GM18508 (cell line): ENCODE measurements at regions not wholly inside any gene's neighbourhood (a gene's known extent, or its start where the extent isn't known, plus 50 kb on each side); places are given as distances from the start of the nearest gene placed in this dataset.
"Not testable (repeated sequence)": the region's sequence is repeated elsewhere in the genome, so short reads cannot be mapped to it uniquely, and the experiment has no call there.

ENCODE experiments used
- ATAC-seq: cut with Tn5 transposase; IDR thresholded peaks from one replicate; pipeline ENCODE4 v1.9.1; 2021; ENCODE audit warnings: moderate number of reproducible peaks; ENCODE audit not compliant: insufficient read depth, unreplicated experiment

DNA sequence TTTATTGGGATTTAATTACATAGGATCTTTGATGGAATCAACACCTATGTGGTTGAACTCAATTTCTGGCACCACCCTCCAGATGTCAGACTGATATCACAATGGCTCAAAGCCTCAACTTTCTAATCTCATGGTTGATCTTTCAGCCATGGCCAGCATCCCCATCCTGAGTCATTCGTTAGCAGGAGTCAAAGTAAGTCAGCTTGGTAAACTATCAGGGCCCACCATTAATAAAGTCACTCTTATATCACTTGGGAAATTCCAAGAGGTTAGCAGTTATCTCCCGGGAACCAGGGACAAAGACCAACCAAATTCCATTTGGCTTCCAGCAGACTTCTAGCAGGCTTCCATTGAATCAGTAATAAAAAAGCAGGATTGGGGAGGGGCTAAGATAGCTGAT, 50.7 kb upstream of the TNFSF4 start:
- no peak for ATAC-seq

DNA sequence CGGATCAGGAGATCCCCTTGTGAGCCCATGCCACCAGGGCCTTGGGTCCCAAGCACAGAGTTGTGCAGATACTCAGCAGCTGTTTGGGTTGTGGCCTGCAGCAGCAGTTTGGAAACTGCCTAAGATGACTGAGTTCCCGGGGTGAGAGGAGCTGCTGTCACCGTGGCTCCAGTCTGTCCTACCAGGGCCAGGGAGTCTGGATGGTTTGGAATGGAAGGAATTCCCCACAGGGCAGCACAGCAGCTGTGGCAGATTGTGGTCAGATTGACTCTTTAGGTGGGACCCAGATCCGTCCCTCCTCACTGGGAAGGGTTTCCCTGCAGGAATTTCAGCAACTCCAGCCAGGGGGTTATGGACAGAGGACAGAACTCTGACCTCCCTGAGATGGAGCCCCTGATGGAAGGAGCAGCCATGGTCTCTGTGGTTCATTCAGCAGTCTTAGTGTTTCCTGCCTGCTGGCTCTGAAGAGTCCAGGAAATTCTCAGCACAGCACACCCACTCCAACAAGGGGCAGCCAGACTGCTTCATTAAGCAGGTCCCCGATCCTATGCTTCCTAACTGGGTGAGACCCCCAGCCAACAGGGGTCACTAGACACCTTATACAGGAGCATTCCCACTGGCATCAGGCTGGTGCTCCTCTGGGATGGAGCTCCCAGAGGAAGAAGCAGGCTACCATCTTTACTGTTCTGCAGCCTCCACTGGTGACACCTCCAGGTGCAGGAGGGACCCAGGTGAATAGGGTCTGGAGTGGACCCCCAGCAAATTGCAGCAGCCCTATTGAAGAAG, 51.5 kb upstream of the TNFSF4 start:
- ATAC-seq: no peak

DNA sequence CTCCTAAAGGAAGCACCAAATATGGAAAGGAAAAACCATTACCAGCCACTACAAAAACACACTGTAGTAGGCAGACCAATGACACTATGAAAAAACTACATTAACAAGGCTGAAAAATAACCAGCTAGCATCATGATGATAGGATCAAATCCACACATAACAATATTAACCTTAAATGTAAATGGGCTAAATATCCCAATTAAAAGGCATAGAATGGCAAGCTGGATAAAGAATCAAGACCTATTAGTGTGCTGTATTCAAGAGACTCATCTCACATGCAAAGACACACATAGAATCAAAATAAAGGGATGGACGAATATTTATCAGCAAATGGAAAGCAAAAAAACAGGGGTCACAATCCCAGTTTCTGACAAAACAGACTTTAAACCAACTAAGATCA, 53.2 kb upstream of the TNFSF4 start:
- ATAC-seq: not testable (repeated sequence)

DNA sequence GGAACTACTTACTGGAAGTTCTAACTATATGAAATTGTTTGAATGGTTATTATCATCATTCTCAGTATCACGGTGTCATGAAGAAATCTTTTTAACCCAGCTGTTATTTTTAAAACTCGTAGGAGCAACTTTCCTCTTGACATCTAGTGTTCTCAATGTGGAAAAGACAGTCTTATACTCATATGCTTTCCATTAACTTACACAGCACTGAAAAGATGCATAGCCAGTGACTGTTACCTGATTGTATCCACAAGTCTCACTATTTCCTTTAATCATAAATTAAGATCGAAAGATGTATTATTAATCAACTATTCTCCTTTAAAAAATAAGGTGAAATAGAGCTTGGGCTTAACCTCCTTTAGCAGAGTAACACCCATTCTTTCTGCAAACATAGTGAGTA, 59.7 kb upstream of the TNFSF4 start:
- ATAC-seq: no peak

DNA sequence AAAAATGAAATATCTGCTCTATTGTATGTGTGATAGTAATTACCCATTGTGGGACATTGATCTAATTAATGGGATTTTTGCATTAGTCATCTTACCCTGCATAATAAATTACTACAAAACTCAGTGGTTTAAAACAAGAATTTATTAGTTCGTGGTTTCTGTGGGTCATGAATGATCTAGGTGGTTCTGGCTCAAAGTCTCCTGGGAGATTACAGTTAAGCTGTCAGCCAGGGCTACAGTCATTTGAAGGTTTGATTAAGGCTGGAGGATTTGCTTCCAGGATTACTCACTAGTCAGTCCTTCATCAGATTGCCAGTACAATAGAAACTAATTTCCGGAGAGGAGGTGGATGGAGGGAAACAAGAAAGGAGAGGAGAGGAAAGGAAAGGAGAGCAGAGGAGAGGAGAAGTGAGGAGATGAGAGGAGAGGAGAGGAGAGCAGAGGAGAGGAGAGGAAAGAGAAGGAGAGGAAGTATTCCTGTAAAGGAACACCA, 60.4 kb upstream of the TNFSF4 start:
- no peak for ATAC-seq

DNA sequence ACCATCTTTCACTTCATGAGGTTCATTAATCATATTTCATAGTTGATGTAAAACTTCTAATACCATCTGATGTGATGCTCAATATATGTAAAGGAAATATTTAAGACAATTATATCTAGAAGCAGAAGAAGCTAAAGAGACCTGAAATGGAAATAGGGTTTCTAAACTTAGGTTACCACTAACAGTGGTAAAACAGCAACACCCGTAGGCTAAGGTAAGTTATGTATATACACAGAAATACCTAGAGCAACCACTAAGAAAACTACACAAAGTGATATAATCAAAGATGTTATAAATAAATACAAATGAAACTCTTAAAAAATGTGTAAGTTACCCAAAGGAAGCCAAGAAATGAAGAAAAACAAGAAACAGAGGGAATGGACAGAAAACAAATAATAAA, 61.1 kb upstream of the TNFSF4 start:
- ATAC-seq: no peak

DNA sequence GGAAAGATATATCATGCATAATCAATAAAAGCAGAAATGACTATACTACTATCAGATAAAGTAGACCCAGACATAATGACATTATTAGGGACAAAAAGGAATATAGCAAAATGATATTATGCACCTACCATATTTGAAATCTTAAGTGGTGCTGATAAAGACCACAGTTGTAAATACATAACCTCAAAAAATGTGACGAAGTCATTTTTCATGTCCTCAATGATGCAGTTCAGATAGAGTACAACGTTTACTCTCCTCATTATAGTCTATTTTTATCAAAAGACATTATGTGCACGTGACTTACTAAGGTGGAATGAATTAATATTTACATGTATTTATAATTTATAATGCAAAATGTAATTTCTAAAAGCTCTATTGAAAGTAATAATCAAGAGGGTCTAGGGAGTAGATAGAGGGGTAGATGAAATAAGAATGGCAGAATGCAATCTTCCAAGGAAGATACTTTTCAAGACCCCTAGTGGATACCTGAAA, 61.7 kb upstream of the TNFSF4 start:
- no peak for ATAC-seq

DNA sequence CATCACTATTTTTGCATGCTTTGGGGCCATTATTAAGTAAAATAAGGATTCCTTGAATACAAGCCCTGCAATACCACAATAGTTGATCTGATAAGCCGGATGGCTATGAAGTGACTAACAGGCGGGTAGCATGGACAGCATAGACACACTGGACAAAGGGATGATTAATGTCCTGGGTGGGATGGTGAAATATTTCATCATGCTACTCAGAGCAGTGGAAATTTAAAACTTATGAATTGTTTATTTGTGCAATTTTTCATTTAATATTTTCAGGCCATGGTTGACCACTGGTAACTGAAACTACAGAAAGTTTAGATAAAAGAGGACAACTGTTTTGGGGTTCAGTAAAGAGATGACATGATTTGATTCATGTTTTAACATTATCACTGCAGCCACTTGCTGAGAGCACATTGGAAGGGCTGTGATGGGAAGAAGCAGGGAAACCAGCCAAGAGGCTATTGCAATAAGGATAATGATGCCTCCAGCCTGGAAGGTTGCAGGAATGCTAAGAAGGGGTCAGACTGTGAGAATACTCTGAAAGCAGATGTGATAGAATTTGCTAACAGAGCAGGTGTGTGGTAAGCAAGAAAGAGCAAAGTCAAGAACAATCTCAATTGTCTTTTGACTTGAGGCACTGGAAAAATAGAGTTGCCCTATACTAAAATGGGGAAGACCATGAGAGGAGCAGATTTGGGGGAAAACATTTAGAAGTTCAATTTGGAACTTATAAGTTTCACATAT, 62.5 kb upstream of the TNFSF4 start:
- ATAC-seq: no peak

DNA sequence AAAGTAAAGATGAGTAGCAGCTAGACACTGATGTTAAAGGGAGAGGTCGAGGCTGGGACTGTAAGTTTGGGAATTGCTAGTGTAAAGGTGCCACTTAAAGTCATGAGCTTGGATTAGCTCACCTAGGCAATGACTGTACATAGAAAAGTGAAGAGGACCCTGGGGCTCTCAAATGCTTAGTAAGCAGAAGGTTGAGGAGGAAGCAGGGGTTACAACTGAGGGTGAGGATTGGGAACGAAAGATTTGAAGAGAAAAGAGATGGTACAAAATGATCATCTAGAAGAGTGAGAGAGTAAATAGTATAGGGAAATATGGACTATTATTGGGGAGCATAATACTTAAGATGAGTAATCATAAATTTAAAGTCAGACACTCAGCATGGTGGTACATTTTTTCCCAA, 63.1 kb upstream of the TNFSF4 start:
- ATAC-seq: no peak

DNA sequence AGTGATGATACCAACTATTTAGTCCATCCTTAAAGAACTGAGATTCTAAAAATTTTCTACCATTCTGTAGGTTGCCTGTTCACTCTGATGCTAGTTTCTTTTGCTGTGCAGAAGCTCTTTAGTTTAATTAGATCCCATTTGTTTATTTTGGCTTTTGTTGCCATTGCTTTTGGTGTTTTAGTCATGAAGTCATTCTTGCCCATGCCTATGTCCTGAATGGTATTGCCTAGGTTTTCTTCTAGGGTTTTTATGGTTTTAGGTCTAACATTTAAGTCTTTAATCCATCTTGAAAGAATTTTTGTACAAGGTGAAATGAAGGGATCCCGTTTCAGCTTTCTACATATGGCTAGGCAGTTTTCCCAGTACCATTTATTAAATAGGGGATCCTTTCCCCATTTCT, 63.9 kb upstream of the TNFSF4 start:
- not testable (repeated sequence) for ATAC-seq

DNA sequence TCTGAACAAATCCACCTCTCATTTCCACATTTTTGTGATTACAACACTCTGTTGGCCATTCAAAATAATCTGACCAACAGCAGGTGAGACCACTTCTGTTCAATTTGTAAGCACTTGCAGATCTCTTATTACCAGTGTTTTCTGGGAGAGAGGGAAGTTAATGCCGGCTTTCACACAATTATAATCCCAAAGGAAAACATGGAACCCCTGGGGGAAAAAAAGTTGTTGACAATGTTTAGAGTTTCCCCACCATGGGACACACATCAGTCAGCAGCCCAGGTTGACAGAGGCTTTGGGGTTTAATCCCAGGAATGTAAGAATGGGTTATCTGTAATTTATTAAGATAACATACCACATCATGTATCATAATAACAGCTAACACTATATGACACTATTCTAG, 68.4 kb upstream of the TNFSF4 start:
- no peak for ATAC-seq

DNA sequence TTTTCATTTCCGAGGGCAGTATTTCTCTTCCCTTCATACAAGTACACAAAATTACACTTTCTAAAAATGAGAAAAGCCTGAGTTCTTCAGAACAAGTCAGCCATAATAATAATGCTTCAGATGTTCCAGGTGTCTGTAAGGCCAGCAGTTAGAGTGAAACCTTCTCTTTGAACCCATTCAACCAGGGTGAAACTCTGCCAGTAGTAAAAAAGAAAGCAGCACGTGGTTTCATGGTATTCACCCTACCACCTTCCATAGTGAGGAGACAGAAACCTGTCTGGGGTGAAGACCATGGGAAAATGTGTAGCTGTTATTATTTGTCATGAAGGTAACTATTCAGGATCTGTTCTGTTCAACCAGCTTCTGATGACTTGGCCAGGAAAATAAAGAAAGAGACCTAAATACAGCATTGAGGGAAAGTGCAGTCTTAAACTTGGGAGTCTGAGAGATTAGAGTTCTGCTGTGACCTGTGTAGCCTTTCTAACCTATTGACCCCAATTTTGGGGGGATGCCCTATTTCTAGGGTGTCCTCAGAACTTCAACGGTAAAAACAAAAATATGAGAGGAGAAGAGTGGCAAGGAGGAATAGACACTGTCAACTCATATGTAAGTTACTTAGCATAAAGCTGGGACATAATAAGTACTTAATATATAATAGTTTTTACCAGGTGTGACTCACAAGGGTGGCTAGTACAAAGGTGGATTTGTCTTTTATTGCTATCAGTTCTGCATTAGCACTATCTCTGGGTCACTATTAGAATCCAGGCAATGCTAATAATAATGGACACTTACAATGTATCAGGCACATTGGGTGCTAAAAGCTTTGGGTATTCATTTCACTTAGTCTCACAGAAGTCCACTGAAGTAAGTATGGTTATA, 70.0 kb upstream of the TNFSF4 start:
- ATAC-seq: peak; percentile 86

DNA sequence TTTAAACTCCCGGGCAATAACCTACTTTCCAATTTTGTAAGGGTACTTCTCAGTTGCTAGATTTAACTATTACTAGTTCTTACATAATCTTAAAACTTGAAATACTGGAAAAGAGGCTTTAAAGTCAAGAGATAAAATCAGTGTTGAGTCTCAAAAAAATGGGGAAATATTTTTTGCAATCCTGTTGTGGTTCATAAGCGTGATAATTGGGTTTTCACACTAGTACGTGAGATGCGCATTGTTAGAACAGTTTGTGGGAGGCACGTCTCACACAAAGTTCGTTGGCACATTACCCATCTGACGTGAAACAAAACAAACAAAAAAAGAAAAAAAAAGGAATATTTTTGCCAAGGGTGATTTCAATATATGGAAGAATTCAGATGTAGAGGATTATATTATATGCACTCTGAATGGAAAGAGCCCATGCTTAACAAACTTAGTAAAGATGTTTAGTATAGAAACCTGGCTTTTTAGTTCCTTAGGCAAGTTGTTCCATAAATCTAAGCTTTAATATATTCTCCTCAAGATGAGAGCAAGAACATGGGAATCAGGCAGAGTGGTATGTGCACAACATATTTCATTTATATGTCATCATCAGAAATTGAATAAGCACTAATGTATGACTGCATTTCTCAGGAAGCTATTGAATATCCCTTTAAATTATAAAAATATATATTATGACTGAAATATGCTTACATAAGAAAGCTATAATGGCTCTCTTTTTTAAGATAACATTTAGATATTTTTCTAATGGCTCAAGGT, 73.9 kb upstream of the TNFSF4 start:
- no peak for ATAC-seq

DNA sequence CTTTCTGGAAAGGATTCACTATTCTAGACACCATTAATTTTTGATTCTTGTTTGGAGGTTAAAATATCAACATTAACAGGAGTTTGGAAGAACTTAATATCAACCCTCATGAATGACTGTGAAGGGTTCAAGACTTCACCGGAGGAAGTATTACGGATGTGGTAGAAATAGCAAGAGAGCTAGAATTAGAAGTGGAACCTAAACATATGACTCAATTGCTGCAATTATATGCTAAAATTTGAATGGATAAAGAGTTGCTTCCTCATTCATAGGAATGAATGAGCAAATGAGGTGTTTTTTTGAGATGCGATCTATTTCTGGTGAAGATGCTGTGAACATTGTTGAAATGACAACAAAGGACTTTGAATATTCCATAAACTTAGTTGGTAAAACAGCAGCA, 77.9 kb upstream of the TNFSF4 start:
- ATAC-seq: no peak

DNA sequence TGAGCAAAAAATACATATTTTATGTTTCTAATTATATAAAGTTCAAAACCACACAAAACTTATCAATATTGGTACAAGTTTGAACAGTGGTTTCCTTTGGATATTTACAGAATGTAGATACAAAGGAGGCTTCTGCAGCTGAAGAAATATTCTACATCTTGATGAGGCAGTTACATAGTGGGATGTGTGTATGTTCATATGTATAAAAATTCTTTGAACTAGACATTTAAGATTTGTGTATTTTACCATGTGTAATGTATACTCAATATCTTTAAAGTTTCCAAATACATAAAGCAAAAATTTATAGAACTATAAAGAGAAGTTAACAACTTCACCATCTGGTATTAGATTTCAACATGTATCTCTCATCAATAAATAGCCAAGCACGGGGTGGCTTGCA, 80.7 kb upstream of the TNFSF4 start:
- no peak for ATAC-seq

DNA sequence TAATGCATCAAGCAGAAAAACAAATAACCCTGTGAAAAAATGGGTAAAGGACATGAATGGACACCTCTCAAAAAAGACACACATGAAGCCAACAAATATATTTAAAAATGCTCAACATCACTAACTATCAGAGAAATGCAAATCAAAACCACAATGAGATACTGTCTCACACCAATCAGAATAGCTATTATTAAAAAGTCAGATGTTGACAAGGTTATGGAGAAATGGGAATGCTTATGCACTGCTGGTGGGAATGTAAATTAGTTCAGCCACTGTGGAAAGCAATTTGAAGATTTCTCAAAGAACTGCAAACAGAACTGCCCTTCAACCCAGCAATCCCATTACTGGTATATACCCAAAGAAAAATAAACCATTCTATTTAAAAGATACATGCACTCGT, 86.6 kb upstream of the TNFSF4 start:
- no peak for ATAC-seq

DNA sequence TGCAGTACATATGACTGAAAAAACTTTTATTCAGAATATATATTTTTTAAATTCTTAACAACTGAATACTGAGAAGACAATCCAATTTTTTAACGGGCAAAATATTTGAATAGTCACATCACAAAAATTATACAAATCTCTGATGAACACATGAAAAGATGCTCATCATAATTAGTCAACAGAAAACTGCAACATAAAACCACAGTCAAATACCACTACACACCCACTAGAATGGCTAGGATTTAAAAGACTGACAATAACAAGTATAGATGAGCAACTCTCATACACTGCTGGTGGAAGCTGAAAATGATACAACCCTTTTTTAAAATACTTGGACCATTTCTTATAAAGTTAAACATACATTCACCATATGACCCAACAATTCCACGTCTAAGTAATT, 87.7 kb upstream of the TNFSF4 start:
- ATAC-seq: no peak

DNA sequence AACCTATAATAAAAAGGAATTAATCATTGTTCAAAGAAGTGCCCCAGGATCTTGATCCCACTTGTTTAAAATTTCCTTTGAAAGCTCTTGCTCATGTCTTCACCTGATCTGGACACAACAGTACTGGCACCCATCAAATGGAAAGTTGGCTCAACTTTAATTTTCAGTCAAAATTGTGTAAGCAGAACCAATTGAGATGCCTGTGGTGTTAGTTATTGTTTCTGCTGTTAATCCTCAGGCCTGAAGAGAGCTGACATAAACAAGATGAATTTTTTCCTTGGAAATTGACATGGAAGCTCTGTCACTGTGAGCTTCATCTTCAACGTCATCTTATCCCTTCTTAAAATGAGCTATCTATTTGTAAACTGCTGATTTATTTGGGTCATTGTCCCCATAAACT, 88.3 kb upstream of the TNFSF4 start:
- no peak for ATAC-seq

DNA sequence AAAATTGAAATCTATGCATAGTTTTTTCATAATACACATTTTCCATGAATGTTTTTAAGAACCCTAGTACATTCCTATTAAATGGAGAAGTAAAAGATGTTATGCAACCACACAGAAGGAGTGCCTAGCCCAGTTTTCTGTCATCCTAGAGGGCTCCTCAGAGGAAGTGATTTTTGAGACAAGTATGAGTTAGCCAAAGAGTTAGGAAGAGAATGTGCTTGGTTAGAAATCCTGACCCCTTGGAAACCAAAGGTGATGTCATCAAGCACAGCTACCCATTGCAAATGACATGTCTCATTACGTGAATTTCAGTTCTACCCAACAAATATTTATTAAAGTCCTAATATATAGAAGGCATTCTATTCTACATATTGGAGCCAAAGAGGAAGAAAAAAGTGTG, 88.9 kb upstream of the TNFSF4 start:
- ATAC-seq: no peak

DNA sequence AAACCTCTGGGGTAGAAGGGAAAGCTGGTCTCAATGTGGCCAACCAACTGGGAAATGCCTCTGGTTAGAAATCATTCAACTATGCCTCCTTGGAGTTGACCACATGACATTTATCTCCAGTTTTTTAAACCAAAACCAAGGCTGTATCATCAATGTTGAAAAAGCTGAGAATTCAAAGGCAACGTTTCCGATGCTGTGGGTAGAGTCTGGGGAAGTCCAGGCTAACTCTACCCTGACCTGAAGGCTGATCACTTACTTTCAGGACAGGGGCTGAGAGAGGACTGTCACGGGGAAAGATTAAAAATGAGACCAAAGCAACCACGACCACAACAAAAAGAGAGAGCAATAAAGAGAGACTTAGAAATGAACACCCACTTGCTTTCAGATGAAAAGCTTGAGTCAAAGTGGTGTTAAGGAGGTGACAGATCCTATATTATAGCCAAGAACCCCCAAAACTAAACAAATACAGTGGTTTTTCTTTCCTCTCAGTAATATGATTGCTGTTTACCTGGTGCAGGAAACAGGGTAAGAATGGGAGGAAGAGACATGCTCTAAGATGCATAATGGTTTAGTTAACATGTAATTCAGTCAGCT, 90.8 kb upstream of the TNFSF4 start:
- peak; percentile 74 for ATAC-seq
